ENCODE measurements at regions not wholly inside any gene's neighbourhood (a gene's known extent, or its start where the extent isn't known, plus 50 kb on each side); places are given as distances from the start of the nearest gene placed in this dataset.

DNA sequence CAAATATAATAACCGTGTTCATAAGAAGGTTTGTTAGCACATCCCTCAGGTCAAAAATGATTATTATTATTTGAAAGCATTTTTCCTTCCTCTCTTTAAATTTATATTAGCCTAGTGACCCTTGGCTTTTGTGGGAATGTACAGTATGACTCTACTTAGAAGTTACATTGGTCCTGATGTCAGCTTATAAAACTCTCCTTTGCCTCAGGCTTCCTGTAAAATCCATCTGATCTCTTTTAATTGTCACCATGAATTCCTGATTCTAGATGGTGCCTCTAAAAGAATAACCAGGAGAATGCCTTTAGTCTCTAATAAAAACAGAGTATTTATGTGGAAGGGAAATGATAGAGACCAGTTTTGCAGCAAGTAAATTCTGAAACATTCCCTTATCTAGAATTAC is 1134.4 kb downstream of the XPNPEP1 start:
- TF ChIP-seq, protein P1, sequence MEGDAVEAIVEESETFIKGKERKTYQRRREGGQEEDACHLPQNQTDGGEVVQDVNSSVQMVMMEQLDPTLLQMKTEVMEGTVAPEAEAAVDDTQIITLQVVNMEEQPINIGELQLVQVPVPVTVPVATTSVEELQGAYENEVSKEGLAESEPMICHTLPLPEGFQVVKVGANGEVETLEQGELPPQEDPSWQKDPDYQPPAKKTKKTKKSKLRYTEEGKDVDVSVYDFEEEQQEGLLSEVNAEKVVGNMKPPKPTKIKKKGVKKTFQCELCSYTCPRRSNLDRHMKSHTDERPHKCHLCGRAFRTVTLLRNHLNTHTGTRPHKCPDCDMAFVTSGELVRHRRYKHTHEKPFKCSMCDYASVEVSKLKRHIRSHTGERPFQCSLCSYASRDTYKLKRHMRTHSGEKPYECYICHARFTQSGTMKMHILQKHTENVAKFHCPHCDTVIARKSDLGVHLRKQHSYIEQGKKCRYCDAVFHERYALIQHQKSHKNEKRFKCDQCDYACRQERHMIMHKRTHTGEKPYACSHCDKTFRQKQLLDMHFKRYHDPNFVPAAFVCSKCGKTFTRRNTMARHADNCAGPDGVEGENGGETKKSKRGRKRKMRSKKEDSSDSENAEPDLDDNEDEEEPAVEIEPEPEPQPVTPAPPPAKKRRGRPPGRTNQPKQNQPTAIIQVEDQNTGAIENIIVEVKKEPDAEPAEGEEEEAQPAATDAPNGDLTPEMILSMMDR (IDR thresholded peaks at IDR 0.05; ENCODE audit: poor library complexity, severe bottlenecking) = no peak
- TF ChIP-seq MXI1 (conservative IDR thresholded peaks at IDR 0.05; ENCODE audit: poor library complexity, severe bottlenecking) (no peak), RAD21 (conservative IDR thresholded peaks at IDR 0.05) (no peak)
- TF ChIP-seq, protein P2, sequence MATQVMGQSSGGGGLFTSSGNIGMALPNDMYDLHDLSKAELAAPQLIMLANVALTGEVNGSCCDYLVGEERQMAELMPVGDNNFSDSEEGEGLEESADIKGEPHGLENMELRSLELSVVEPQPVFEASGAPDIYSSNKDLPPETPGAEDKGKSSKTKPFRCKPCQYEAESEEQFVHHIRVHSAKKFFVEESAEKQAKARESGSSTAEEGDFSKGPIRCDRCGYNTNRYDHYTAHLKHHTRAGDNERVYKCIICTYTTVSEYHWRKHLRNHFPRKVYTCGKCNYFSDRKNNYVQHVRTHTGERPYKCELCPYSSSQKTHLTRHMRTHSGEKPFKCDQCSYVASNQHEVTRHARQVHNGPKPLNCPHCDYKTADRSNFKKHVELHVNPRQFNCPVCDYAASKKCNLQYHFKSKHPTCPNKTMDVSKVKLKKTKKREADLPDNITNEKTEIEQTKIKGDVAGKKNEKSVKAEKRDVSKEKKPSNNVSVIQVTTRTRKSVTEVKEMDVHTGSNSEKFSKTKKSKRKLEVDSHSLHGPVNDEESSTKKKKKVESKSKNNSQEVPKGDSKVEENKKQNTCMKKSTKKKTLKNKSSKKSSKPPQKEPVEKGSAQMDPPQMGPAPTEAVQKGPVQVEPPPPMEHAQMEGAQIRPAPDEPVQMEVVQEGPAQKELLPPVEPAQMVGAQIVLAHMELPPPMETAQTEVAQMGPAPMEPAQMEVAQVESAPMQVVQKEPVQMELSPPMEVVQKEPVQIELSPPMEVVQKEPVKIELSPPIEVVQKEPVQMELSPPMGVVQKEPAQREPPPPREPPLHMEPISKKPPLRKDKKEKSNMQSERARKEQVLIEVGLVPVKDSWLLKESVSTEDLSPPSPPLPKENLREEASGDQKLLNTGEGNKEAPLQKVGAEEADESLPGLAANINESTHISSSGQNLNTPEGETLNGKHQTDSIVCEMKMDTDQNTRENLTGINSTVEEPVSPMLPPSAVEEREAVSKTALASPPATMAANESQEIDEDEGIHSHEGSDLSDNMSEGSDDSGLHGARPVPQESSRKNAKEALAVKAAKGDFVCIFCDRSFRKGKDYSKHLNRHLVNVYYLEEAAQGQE (IDR thresholded peaks at IDR 0.05; ENCODE audit: borderline replicate concordance) = no peak
